Upper lobe of right lung (tissue), 1 donor: ENCODE measurements at regions not wholly inside any gene's neighbourhood (a gene's known extent, or its start where the extent isn't known, plus 50 kb on each side); places are given as distances from the start of the nearest gene placed in this dataset.

Experiments used
- ATAC-seq: fragments of 200-7000 bp; cut with Tn5 transposase; one replicate; pipeline ENCODE4 v1.9.1; 2020; ENCODE audit warnings: mild to moderate bottlenecking, moderate library complexity
- DNase-seq: peaks from one replicate; pipeline ENCODE4 v3.0.0-alpha.2; 2020
- H3K27ac ChIP-seq: fragments of 200-600 bp; one replicate; pipeline ENCODE4 v1.8.0; 2022
- H3K27me3 ChIP-seq: fragments of 200-600 bp; one replicate; pipeline ENCODE4 v1.8.0; 2022; ENCODE audit warnings: mild to moderate bottlenecking
- H3K36me3 ChIP-seq: fragments of 200-600 bp; one replicate; pipeline ENCODE4 v1.8.0; 2022
- H3K4me1 ChIP-seq: fragments of 200-600 bp; one replicate; pipeline ENCODE4 v1.8.0; 2022
- H3K4me3 ChIP-seq: fragments of 200-600 bp; one replicate; pipeline ENCODE4 v1.8.0; 2022; ENCODE audit warnings: mild to moderate bottlenecking
- H3K9me3 ChIP-seq: fragments of 200-600 bp; one replicate; pipeline ENCODE4 v1.8.0; 2022
- CTCF ChIP-seq: fragments of 200-600 bp; IDR thresholded peaks from one replicate; pipeline ENCODE4 v1.8.0; 2022; ENCODE audit warnings: antibody characterized with exemption
- intact Hi-C: fragments of 100-400 bp; cut with DNase I; formaldehyde crosslinking; loops from one replicate; pipeline ENCODE4 v1.11.0; 2022
- donor health status: DM: no; HTN: yes; CAD: no; lungs with severe emphysema.

- ATAC-seq, result no peak
- Histone ChIP-seq H3K4me1 (no peaks in the 10 kb centered on the region), H3K4me3 (no peak overlapping the region), H3K27me3 (peaks cover 6% of the 10 kb centered on the region), H3K36me3 (no peaks in the 10 kb centered on the region), H3K9me3 (no peaks in the 10 kb centered on the region), H3K27ac (no peak overlapping the region)
- no peak for TF ChIP-seq CTCF
- intact Hi-C loops, result no loop called here
- no peak for DNase-seq
Observed at GRCh38 chr20:52524861-52525260, 333.3 kb upstream of the ZFP64 start.

GRCh38 chr20:52518735-52519134, 327.2 kb upstream of the ZFP64 start:
- H3K27ac ChIP-seq, result no peak overlapping the region
- no peak for ATAC-seq
- intact Hi-C loops, result no loop called here

GRCh38 chr20:52515877-52516276, 324.3 kb upstream of the ZFP64 start:
- Histone ChIP-seq H3K36me3 (no peaks in the 10 kb centered on the region), H3K9me3 (no peaks in the 10 kb centered on the region), H3K4me1 (no peaks in the 10 kb centered on the region), H3K27ac (no peak overlapping the region), H3K4me3 (no peak overlapping the region), H3K27me3 (peaks cover 9% of the 10 kb centered on the region)
- TF ChIP-seq CTCF, result no peak
- ATAC-seq (no peak), DNase-seq (no peak)
- intact Hi-C loops, result no loop called here

More at GRCh38 chr20:52518735-52519134, 327.2 kb upstream of the ZFP64 start:
- TF ChIP-seq CTCF, result no peak
- no peak overlapping the region for H3K4me3 ChIP-seq
- no peak for DNase-seq
- H3K27me3 ChIP-seq, result peaks cover 9% of the 10 kb centered on the region
- H3K36me3 ChIP-seq, result no peaks in the 10 kb centered on the region
- no peaks in the 10 kb centered on the region for H3K9me3 ChIP-seq
- H3K4me1 ChIP-seq, result no peaks in the 10 kb centered on the region

- no peaks in the 10 kb centered on the region for H3K9me3 ChIP-seq
- no peak overlapping the region for H3K4me3 ChIP-seq
- H3K4me1 ChIP-seq, result no peaks in the 10 kb centered on the region
- peaks cover 3% of the 10 kb centered on the region for H3K27me3 ChIP-seq
- no peak overlapping the region for H3K27ac ChIP-seq
- ATAC-seq (no peak), DNase-seq (no peak)
- intact Hi-C loops, result no loop called here
- no peak for TF ChIP-seq CTCF
- H3K36me3 ChIP-seq, result no peaks in the 10 kb centered on the region
Observed at GRCh38 chr20:52500157-52500556, 308.6 kb upstream of the ZFP64 start.

- DNase-seq (no peak), ATAC-seq (no peak)
- intact Hi-C loops, result no loop called here
- Histone ChIP-seq H3K9me3 (no peaks in the 10 kb centered on the region), H3K4me3 (no peak overlapping the region), H3K27me3 (peaks cover 3% of the 10 kb centered on the region), H3K4me1 (no peaks in the 10 kb centered on the region), H3K36me3 (no peaks in the 10 kb centered on the region), H3K27ac (no peak overlapping the region)
- TF ChIP-seq CTCF, result no peak
Observed at GRCh38 chr20:52497731-52498130, 306.2 kb upstream of the ZFP64 start.

GRCh38 chr20:52496191-52496590, 304.6 kb upstream of the ZFP64 start:
- TF ChIP-seq CTCF, result no peak
- Histone ChIP-seq H3K9me3 (no peaks in the 10 kb centered on the region), H3K27me3 (peaks cover 3% of the 10 kb centered on the region), H3K4me1 (no peaks in the 10 kb centered on the region), H3K4me3 (no peak overlapping the region), H3K27ac (no peak overlapping the region), H3K36me3 (no peaks in the 10 kb centered on the region)
- ATAC-seq (no peak), DNase-seq (no peak)
- intact Hi-C loops, result no loop called here
